PFSK-1 (cell line): ENCODE measurements at regions not wholly inside any gene's neighbourhood (a gene's known extent, or its start where the extent isn't known, plus 50 kb on each side); places are given as distances from the start of the nearest gene placed in this dataset.

Source experiments
- FOXP2 ChIP-seq: optimal IDR thresholded peaks from 2 replicates; pipeline ENCODE3; 2011; ENCODE audit warnings: borderline replicate concordance, control low read depth, inconsistent platforms; ENCODE audit not compliant: insufficient read depth; ENCODE audit errors: extremely low read length, extremely low read depth
- POLR2AphosphoS5 ChIP-seq: IDR thresholded peaks from 2 replicates; pipeline ENCODE4 v1.6.1; 2012; ENCODE audit warnings: low read depth, mild to moderate bottlenecking, control low read depth, low read length, moderate library complexity
- SIN3A ChIP-seq: IDR thresholded peaks from 2 replicates; pipeline ENCODE4 v1.6.1; 2012; ENCODE audit warnings: mild to moderate bottlenecking, low read length, moderate library complexity, borderline replicate concordance; ENCODE audit not compliant: insufficient read depth
- TAF1 ChIP-seq: IDR thresholded peaks from 2 replicates; pipeline ENCODE4 v1.6.1; 2012; ENCODE audit warnings: low read length, control low read depth, borderline replicate concordance; ENCODE audit not compliant: insufficient read depth
- TF ChIP-seq, protein P1 (sequence below), 2 experiments: IDR thresholded peaks; 2 replicates each; pipeline versions ENCODE4 v1.6.1 to v1.8.0; 2011 to 2012; ENCODE audit warnings: low read depth in 2 of 2, low read length in 2 of 2, control low read depth in 1 of 2, inconsistent platforms in 1 of 2, mild to moderate bottlenecking in 1 of 2, moderate library complexity in 1 of 2; ENCODE audit not compliant: insufficient read depth in 1 of 2

DNA sequence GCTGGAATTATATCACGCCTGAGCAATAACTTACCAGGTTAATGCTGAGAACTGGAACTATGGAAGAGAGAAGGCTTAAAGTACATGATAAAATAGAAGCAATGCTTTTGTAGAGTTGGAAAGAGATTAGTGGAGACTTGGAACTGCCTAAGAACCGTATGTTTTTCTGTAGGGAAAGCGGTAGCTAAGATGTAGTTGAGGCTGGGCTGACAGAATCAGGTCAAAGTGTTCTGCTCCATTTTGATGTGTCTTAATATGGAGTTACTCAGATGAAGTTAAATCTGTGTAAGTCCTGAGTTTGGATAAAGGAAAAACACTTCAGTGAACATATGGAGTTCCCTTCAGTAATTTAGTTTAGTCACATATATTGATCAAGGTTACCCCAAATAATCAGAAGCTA lies 860.9 kb upstream of the CXADR start:
- TF ChIP-seq, protein P1, sequence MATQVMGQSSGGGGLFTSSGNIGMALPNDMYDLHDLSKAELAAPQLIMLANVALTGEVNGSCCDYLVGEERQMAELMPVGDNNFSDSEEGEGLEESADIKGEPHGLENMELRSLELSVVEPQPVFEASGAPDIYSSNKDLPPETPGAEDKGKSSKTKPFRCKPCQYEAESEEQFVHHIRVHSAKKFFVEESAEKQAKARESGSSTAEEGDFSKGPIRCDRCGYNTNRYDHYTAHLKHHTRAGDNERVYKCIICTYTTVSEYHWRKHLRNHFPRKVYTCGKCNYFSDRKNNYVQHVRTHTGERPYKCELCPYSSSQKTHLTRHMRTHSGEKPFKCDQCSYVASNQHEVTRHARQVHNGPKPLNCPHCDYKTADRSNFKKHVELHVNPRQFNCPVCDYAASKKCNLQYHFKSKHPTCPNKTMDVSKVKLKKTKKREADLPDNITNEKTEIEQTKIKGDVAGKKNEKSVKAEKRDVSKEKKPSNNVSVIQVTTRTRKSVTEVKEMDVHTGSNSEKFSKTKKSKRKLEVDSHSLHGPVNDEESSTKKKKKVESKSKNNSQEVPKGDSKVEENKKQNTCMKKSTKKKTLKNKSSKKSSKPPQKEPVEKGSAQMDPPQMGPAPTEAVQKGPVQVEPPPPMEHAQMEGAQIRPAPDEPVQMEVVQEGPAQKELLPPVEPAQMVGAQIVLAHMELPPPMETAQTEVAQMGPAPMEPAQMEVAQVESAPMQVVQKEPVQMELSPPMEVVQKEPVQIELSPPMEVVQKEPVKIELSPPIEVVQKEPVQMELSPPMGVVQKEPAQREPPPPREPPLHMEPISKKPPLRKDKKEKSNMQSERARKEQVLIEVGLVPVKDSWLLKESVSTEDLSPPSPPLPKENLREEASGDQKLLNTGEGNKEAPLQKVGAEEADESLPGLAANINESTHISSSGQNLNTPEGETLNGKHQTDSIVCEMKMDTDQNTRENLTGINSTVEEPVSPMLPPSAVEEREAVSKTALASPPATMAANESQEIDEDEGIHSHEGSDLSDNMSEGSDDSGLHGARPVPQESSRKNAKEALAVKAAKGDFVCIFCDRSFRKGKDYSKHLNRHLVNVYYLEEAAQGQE (IDR thresholded peaks at IDR 0.05; ENCODE audit: insufficient read depth in 1 of 2, low read depth in 2 of 2, low read length in 2 of 2), result no peak
- TF ChIP-seq TAF1 (no peak), POLR2AphosphoS5 (no peak), SIN3A (no peak), FOXP2 (no peak)

DNA sequence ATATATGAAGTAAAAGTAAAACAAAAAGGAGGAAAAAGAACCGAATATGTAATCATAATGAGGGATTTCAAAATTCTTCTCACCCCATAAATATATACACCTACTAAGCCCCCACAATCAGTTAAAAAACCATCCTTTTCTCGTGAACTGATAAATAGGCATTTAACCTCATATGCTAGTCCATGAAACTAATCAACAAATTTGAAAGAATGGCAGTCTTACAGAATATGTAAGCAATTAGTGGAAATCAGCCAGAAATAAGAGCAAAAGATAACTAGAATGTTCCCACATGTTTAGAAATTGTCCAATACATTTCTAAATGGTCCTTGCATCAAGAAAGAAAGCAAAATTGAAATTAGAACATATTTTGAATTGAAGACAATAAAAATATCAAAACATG lies 849.4 kb upstream of the CXADR start:
- no peak for TF ChIP-seq POLR2AphosphoS5
- TF ChIP-seq SIN3A, result no peak
- no peak for TF ChIP-seq TAF1
- TF ChIP-seq, protein P1 (IDR thresholded peaks at IDR 0.05; ENCODE audit: insufficient read depth in 1 of 2, low read depth in 2 of 2, low read length in 2 of 2), result no peak
- no peak for TF ChIP-seq FOXP2

DNA sequence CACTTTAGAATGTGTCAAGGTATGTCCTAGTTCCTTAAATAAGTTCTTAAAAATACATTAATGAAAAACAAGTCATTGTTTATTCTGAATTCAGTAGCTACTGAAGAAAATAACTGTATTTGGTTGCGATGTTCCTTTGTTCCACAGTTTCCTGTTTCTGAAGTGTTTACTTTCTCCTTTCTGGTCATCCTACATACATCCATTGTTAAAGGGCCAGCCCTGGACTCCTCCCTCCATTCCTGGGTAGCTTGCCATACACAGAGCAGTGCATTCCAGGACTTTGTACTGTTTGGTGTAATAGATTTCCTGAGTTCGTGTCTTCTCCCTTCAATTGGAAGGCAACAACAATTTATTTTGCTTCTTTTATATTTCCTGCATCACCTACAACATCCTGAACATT lies 845.4 kb upstream of the CXADR start:
- TF ChIP-seq TAF1 (no peak), SIN3A (no peak), POLR2AphosphoS5 (no peak), FOXP2 (no peak)
- TF ChIP-seq, protein P1 (IDR thresholded peaks at IDR 0.05; ENCODE audit: insufficient read depth in 1 of 2, low read depth in 2 of 2, low read length in 2 of 2), result no peak

DNA sequence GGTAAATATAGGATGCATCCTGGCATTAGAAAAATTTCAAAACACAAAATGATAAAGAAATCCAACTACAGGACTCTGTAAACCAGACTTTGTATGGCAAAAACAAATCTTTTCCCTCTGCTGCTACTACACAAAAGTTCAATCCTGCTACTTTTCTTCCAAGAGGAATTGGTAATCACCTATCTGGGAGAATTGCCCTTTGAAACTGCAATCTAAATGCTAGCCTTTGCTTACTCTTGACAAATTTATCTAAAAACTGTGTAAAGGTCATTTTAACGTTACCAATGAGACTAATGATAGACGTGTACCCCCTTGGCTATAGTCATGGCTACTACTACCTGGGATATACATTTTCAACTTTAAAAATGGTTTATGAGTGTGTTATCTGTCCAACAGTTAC lies 837.9 kb upstream of the CXADR start:
- TF ChIP-seq FOXP2 (no peak), SIN3A (no peak), POLR2AphosphoS5 (no peak), TAF1 (no peak)
- TF ChIP-seq, protein P1 (IDR thresholded peaks at IDR 0.05; ENCODE audit: insufficient read depth in 1 of 2, low read depth in 2 of 2, low read length in 2 of 2), result no peak

DNA sequence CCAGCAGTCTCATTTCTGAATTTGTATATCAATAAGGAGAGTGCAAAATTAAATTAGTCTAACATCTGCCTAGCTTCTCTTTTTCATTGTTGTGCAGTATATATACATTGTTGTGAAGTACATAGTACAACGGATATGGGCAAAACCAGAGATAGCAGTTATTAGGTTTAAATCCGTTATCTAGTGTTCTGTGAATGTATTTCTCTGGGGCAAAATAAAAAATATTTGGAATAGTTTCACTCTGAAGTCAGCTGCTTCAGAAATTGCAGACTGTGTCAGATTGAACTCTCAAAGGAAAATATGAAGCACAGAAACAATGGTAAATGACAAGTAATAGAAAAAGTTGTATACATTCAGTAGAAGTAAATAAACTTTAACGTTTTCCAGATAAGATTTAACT lies 836.5 kb upstream of the CXADR start:
- TF ChIP-seq SIN3A (no peak), POLR2AphosphoS5 (no peak), FOXP2 (no peak), TAF1 (no peak)
- TF ChIP-seq, protein P1 (IDR thresholded peaks at IDR 0.05; ENCODE audit: insufficient read depth in 1 of 2, low read depth in 2 of 2, low read length in 2 of 2), result no peak
